ENCODE measurements at regions not wholly inside any gene's neighbourhood (a gene's known extent, or its start where the extent isn't known, plus 50 kb on each side); places are given as distances from the start of the nearest gene placed in this dataset.

GRCh38 chr10:128642023-128642422 lies 515.8 kb upstream of the MKI67 start:
- no peak for DNase-seq
- Mint-ChIP-seq H3K27ac (no peak overlapping the region), H3K36me3 (ENCODE audit: low read depth) (no peaks in the 10 kb centered on the region), H3K4me1 (no peaks in the 10 kb centered on the region), H3K9me3 (no peaks in the 10 kb centered on the region), H3K27me3 (no peaks in the 10 kb centered on the region), H3K4me3 (no peak overlapping the region)
- POLR2A ChIA-PET = no interaction called here
- CTCF ChIA-PET = no interaction called here

- POLR2A ChIA-PET = no interaction called here
- Mint-ChIP-seq H3K27ac (no peak overlapping the region), H3K36me3 (ENCODE audit: low read depth) (no peaks in the 10 kb centered on the region), H3K9me3 (no peaks in the 10 kb centered on the region), H3K27me3 (no peaks in the 10 kb centered on the region), H3K4me1 (no peaks in the 10 kb centered on the region), H3K4me3 (no peak overlapping the region)
- no peak for DNase-seq
- CTCF ChIA-PET = no interaction called here
Measured at GRCh38 chr10:128642502-128642901, 516.3 kb upstream of the MKI67 start.

DNA sequence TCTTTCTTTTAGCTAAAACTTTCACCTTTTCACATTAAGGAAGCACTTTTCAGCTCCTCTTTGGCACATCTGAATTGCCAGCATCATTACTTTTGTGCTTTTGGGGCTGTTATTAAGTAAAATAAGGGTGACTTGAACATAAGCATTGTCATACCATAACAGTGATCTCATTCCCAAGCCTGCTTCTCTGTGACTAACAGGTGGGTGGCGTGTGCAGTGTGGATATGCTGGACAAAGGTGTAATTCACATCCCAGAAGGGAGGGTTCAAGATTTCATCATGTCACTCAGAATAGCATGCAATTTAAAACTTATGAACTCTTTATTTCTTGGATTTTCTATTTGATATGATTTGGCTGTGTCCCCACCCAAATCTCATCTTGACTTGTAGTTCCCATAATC lies 517.4 kb upstream of the MKI67 start:
- POLR2A ChIA-PET = no interaction called here
- DNase-seq = no peak
- CTCF ChIA-PET = no interaction called here
- no peaks in the 10 kb centered on the region for H3K4me1 Mint-ChIP-seq
- no peaks in the 10 kb centered on the region for H3K27me3 Mint-ChIP-seq
- H3K27ac Mint-ChIP-seq = no peak overlapping the region
- no peak overlapping the region for H3K4me3 Mint-ChIP-seq
- H3K36me3 Mint-ChIP-seq (ENCODE audit: low read depth) = no peaks in the 10 kb centered on the region
- no peaks in the 10 kb centered on the region for H3K9me3 Mint-ChIP-seq

DNA sequence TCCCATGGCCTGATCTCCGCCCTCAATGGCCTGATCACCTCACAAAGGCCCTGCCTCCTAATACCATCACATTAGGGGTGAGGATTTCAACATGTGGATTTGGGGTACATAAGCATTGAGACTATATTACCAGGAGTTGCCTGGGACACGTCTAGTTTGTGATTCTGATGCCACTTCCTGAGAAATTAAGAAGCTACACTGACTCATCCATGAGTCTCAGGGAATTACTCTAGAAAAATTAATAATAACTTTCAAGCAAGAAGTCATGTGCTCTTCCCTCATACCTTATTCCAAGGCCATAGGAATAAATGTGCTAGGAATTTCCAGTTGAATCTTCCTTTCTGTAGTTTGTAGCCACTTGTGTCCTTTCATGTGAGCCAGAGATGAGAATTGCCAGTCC lies 519.3 kb upstream of the MKI67 start:
- POLR2A ChIA-PET = no interaction called here
- Mint-ChIP-seq H3K27ac (no peak overlapping the region), H3K27me3 (no peaks in the 10 kb centered on the region), H3K36me3 (ENCODE audit: low read depth) (no peaks in the 10 kb centered on the region), H3K9me3 (no peaks in the 10 kb centered on the region), H3K4me1 (no peaks in the 10 kb centered on the region), H3K4me3 (no peak overlapping the region)
- CTCF ChIA-PET = no interaction called here
- no peak for DNase-seq

DNA sequence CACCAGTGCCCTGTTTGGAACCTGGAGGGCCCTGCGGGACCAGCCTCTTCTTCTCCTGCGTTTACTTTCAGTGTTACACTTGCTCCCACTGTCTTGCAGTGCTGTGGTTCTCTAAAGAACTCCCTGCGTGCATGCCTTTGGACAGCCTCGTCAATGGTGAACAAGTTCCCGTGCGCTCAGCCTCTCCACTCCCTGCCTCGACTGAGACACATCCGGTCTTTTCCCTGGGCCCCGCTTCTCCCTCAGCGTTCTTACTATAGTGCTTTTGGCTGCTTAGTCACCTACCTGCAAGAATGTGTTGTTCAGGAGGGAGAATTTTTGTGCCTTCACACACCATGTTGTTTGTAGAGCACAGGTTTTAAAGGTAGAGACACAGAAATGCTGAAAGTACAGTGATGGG lies 520.7 kb upstream of the MKI67 start:
- no peaks in the 10 kb centered on the region for H3K27me3 Mint-ChIP-seq
- DNase-seq = no peak
- no peak overlapping the region for H3K27ac Mint-ChIP-seq
- POLR2A ChIA-PET = no interaction called here
- no peaks in the 10 kb centered on the region for H3K36me3 Mint-ChIP-seq (ENCODE audit: low read depth)
- CTCF ChIA-PET = no interaction called here
- H3K4me3 Mint-ChIP-seq = no peak overlapping the region
- H3K4me1 Mint-ChIP-seq = no peaks in the 10 kb centered on the region
- no peaks in the 10 kb centered on the region for H3K9me3 Mint-ChIP-seq

DNA sequence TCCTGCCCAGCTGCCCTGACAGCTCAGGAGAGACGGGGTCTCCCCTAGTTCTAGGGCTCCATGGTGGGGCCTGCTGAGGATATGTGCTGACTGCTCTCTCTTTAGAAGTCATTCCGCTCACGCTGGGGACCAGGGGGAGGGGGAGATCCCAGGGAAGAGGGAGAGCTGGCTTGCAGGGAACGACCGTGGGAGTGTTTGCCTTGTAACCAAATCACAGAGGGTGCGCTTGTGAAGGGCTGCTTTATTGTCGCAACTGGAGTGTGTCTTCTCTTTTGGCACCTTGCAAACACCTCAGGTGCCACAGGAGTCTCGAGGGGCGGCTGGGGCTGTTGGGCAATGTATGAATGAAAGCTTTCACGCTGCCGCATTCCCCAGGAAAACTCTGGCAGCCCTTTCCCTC lies 531.3 kb upstream of the MKI67 start:
- ChIA-PET POLR2A (no interaction called here), CTCF (no interaction called here)
- no peak overlapping the region for H3K4me3 Mint-ChIP-seq
- H3K27me3 Mint-ChIP-seq = no peaks in the 10 kb centered on the region
- H3K36me3 Mint-ChIP-seq (ENCODE audit: low read depth) = no peaks in the 10 kb centered on the region
- no peaks in the 10 kb centered on the region for H3K4me1 Mint-ChIP-seq
- no peak overlapping the region for H3K27ac Mint-ChIP-seq
- H3K9me3 Mint-ChIP-seq = no peaks in the 10 kb centered on the region
- DNase-seq = no peak

DNA sequence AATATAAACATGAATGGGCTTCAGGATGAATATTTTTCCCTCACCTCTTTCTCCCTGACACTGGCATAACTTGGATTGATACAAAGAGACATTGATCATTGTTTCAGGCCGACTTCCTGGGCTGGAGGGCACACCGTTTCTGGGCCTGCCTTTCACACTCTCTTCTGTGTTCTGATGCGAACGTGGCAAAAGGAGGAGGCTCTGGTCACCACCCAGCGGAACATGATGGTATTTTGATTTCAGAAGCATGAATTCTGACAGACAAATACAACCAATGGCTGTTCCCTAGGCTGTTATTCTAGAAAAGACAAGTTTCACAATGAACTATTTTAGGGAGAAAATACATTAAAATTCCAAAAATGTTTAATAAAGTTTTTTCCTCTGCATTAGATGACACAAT lies 534.5 kb upstream of the MKI67 start:
- Mint-ChIP-seq H3K27ac (no peak overlapping the region), H3K4me3 (no peak overlapping the region), H3K9me3 (no peaks in the 10 kb centered on the region), H3K27me3 (no peaks in the 10 kb centered on the region), H3K4me1 (no peaks in the 10 kb centered on the region), H3K36me3 (ENCODE audit: low read depth) (no peaks in the 10 kb centered on the region)
- ChIA-PET CTCF (no interaction called here), POLR2A (no interaction called here)
- no peak for DNase-seq

- Mint-ChIP-seq H3K4me3 (no peak overlapping the region), H3K4me1 (no peaks in the 10 kb centered on the region), H3K27ac (no peak overlapping the region), H3K9me3 (no peaks in the 10 kb centered on the region), H3K36me3 (ENCODE audit: low read depth) (no peaks in the 10 kb centered on the region), H3K27me3 (no peaks in the 10 kb centered on the region)
- no peak for DNase-seq
- POLR2A ChIA-PET = no interaction called here
- CTCF ChIA-PET = no interaction called here
Measured at GRCh38 chr10:128661404-128662197, 535.4 kb upstream of the MKI67 start.

- CTCF ChIA-PET = no interaction called here
- no peak overlapping the region for H3K4me3 Mint-ChIP-seq
Measured at GRCh38 chr10:128662520-128662919, 536.3 kb upstream of the MKI67 start.

DNA sequence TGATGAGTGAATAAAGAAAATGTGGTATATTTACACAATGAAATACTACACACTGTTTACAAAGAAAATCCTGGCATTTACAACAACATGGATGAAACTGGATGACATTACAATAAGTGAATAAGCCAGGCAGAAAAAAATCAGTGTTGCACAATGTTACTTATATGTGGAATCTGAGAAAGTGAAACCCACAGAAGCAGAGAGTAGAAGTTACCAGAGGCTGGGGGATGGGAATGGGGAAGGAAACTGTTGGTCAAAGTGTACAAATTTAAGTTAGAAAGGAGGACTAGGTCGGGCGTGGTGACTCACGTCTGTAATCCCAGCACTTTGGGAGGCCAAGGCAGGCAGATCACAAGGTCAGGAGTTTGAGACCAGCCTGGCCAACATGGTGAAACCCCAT lies 538.5 kb upstream of the MKI67 start:
- CTCF ChIA-PET = no interaction called here
- Mint-ChIP-seq H3K27me3 (no peaks in the 10 kb centered on the region), H3K36me3 (ENCODE audit: low read depth) (no peaks in the 10 kb centered on the region), H3K4me3 (no peak overlapping the region), H3K27ac (no peak overlapping the region), H3K9me3 (no peaks in the 10 kb centered on the region), H3K4me1 (no peaks in the 10 kb centered on the region)
- POLR2A ChIA-PET = no interaction called here
- no peak for DNase-seq

More at GRCh38 chr10:128662520-128662919, 536.3 kb upstream of the MKI67 start:
- Mint-ChIP-seq H3K27me3 (no peaks in the 10 kb centered on the region), H3K9me3 (no peaks in the 10 kb centered on the region), H3K27ac (no peak overlapping the region), H3K4me1 (no peaks in the 10 kb centered on the region), H3K36me3 (ENCODE audit: low read depth) (no peaks in the 10 kb centered on the region)
- POLR2A ChIA-PET = no interaction called here
- DNase-seq = no peak

DNA sequence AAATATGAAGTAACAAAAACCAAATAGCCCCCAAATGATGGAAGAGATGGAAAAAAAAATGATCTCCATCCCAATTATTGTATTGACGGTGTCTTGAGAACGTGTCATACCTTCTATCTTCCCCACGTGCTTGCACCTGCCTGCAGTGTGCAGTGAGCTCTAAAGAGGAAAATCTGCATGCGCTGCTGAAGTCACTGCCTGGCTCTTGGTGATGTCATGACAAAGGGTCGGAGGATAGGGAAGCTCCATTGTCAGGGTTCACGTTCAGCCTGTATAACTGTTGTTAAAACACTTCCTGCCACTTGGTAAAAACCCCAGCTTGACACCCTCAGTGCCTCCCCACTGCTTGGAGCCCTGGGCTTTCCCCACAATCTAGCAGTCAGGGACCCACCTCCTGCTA lies 549.2 kb upstream of the MKI67 start:
- POLR2A ChIA-PET = no interaction called here
- Mint-ChIP-seq H3K27ac (no peak overlapping the region), H3K9me3 (no peaks in the 10 kb centered on the region), H3K4me1 (no peaks in the 10 kb centered on the region), H3K4me3 (no peak overlapping the region), H3K27me3 (no peaks in the 10 kb centered on the region), H3K36me3 (ENCODE audit: low read depth) (no peaks in the 10 kb centered on the region)
- CTCF ChIA-PET = no interaction called here
- DNase-seq = no peak

DNA sequence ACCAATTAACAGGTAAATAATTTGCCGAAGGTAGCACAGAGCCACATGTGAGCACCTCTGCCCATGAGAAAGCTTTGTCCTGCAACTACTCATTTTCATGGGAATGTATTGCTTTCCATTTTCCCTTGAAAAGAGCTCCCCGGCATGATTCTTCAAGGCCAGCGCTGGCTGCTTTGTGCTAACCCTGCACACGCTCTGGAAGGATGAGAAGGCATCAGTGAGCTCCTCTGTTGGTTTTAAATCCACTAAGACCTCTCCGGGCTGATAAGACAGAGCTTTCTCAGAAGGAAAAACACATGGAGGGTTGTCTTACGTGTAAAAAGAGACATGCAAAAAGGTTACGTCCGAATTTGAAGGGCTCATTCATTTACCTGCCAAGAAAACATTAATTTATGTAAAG lies 553.9 kb upstream of the MKI67 start:
- ChIA-PET CTCF (no interaction called here), POLR2A (no interaction called here)
- no peak overlapping the region for H3K27ac Mint-ChIP-seq
- DNase-seq = no peak
- H3K9me3 Mint-ChIP-seq = no peaks in the 10 kb centered on the region
- H3K4me3 Mint-ChIP-seq = no peak overlapping the region
- H3K36me3 Mint-ChIP-seq (ENCODE audit: low read depth) = no peaks in the 10 kb centered on the region
- H3K27me3 Mint-ChIP-seq = no peaks in the 10 kb centered on the region
- H3K4me1 Mint-ChIP-seq = no peaks in the 10 kb centered on the region

DNA sequence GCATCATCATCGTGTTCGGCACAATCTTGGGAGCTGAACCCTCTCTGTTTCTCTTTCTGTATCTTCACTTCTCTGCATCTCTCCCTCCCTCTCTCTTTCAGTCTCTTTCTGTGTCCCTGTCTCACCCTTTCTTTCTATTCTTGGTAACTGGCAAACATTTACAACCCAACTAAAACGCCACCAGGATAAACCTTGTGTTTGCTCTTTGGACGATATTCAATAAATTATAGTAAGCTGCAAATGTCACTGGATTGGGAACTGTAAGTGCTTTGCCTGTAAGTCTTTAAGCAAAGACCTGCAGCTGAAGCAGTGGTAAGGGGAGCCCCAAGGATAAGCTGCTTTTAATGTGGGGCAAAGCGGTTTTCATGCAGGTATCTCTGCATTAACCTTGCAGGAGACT lies 558.0 kb upstream of the MKI67 start:
- Mint-ChIP-seq H3K4me3 (no peak overlapping the region), H3K36me3 (ENCODE audit: low read depth) (no peaks in the 10 kb centered on the region), H3K9me3 (no peaks in the 10 kb centered on the region), H3K27me3 (no peaks in the 10 kb centered on the region), H3K27ac (no peak overlapping the region), H3K4me1 (no peaks in the 10 kb centered on the region)
- ChIA-PET POLR2A (no interaction called here), CTCF (no interaction called here)
- no peak for DNase-seq

DNA sequence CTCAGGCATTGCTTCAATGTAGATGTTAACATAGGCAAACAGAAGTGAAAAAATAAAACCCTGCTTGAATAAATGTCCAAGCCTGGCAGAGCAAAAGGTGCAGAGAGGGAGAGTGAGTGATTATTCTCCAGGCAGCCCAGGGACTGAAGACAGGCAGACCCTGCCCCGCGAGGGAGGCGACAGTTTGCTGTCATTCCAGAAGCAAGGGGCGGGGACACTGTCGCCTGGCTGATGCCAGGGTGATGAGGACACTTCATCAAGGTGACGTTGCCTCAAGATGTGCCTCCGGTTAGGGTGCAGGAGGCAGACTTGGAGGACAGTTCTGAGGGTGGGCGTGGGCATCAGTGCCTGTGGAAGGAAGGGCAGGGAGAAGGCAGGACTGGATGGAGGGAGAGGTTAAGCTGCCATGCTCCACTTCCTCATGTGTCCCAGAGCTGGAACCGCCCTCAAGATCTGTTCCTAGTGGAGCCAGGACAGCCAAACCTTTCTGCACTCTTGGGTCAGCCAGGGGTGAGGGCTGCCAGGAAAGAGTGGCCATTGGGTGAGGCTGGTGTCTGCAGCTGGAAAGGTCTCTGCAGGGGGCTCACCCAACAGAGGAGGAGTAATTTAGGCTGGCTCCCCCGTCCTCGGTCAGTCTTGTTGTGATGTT lies 560.5 kb upstream of the MKI67 start:
- Mint-ChIP-seq H3K4me1 (no peaks in the 10 kb centered on the region), H3K27me3 (no peaks in the 10 kb centered on the region), H3K9me3 (no peaks in the 10 kb centered on the region), H3K36me3 (ENCODE audit: low read depth) (no peaks in the 10 kb centered on the region), H3K4me3 (no peak overlapping the region), H3K27ac (no peak overlapping the region)
- ChIA-PET CTCF (no interaction called here), POLR2A (no interaction called here)
- no peak for DNase-seq
